HepG2 (cell line): ENCODE measurements at regions not wholly inside any gene's neighbourhood (a gene's known extent, or its start where the extent isn't known, plus 50 kb on each side); places are given as distances from the start of the nearest gene placed in this dataset.

Source experiments
- ATAC-seq: fragments of 200-7000 bp; cut with Tn5 transposase; 3 replicates; pipeline ENCODE4 v1.9.1; 2020; ENCODE audit warnings: mild to moderate bottlenecking, moderate library complexity
- BruUV-seq: library from RNA; stranded (reverse); fragments of 400-500 nt; replicated peaks from 2 replicates; lab custom pipeline; 2021; lab: Mats Ljungman, UMichigan
- CTCF ChIA-PET: fragments of 300-600 bp; formaldehyde crosslinking; extraction: SDS; loops from one replicate; lab custom pipeline; 2021; ENCODE audit warnings: low total read pairs, inconsistent platforms, low intra/inter-chr PET ratio; lab: Yijun Ruan, JAX
- POLR2A ChIA-PET: fragments of 350-600 bp; sonication (Branson Sonifier 250); formaldehyde crosslinking; loops from one replicate; lab custom pipeline; 2020; ENCODE audit warnings: antibody characterized with exemption, inconsistent platforms; lab: Yijun Ruan, JAX
- DNase-seq: peaks from one replicate; pipeline ENCODE4 v3.0.0-alpha.2; 2015; ENCODE audit warnings: low spot score
- FAIRE-seq: peaks from 3 replicates; lab custom pipeline; 2011; peaks lifted over from hg19 to GRCh38; lab: Jason Lieb, UNC
- H2AFZ ChIP-seq: one replicate; pipeline ENCODE4 v1.6.1; 2011; ENCODE audit warnings: low read length, inconsistent platforms
- H3K27ac ChIP-seq: fragments of 300-600 bp; 3 replicates; pipeline ENCODE4 v1.8.0; 2011; ENCODE audit warnings: mixed run types, mild to moderate bottlenecking, mixed read lengths, low read length, inconsistent platforms; ENCODE audit not compliant: insufficient read depth; ENCODE audit errors: extremely low read length
- H3K27me3 ChIP-seq, 2 experiments: fragments of 200-600 bp in 1 of 2; 2 replicates in 1 of 2; 3 replicates in 1 of 2; pipeline versions ENCODE4 v1.6.0 to v1.8.0; 2011; ENCODE audit warnings: low read length in 2 of 2, mild to moderate bottlenecking in 2 of 2, moderate library complexity in 2 of 2, inconsistent platforms in 1 of 2; ENCODE audit not compliant: insufficient read depth in 2 of 2, control insufficient read depth in 1 of 2
- H3K36me3 ChIP-seq, 2 experiments: fragments of 200-600 bp in 1 of 2; replicated peaks in 1 of 2; 2 replicates in 1 of 2; 3 replicates in 1 of 2; pipeline versions ENCODE4 v1.5.1 to v1.8.0; 2011; ENCODE audit warnings: low read length in 2 of 2, inconsistent platforms in 1 of 2; ENCODE audit not compliant: insufficient read depth in 2 of 2, control insufficient read depth in 1 of 2
- H3K4me1 ChIP-seq: 2 replicates; pipeline ENCODE4 v1.5.1; 2012; ENCODE audit warnings: low read length, inconsistent platforms; ENCODE audit not compliant: insufficient read depth
- H3K4me2 ChIP-seq: 2 replicates; pipeline ENCODE4 v1.6.0; 2011; ENCODE audit warnings: low read depth, low read length, inconsistent platforms
- H3K4me3 ChIP-seq, 3 experiments: fragments of 200-600 bp in 1 of 3; sonication (generic), shearing (Covaris generic) in 1 of 3; replicated peaks in 1 of 3; 2 replicates each; pipeline ENCODE4 v1.5.1; 2011 to 2016; ENCODE audit warnings: low read length in 3 of 3, inconsistent platforms in 2 of 3, low read depth in 2 of 3, mild to moderate bottlenecking in 2 of 3, control low read depth in 1 of 3, mixed read lengths in 1 of 3; ENCODE audit not compliant: insufficient read depth in 1 of 3
- H3K79me2 ChIP-seq: one replicate; pipeline ENCODE4 v1.6.1; 2011; ENCODE audit warnings: low read length, inconsistent platforms; ENCODE audit not compliant: insufficient read depth
- H3K9ac ChIP-seq: 2 replicates; pipeline ENCODE4 v1.6.0; 2011; ENCODE audit warnings: mild to moderate bottlenecking, low read depth, low read length, inconsistent platforms; ENCODE audit not compliant: insufficient read depth
- H3K9me3 ChIP-seq: 2 replicates; pipeline ENCODE4 v1.5.1; 2012; ENCODE audit warnings: mild to moderate bottlenecking, low read length
- H4K20me1 ChIP-seq: 2 replicates; pipeline ENCODE4 v1.6.0; 2011; ENCODE audit warnings: inconsistent platforms, mild to moderate bottlenecking, low read length, moderate library complexity; ENCODE audit not compliant: insufficient read depth
- KLF6 ChIP-seq: IDR thresholded peaks from 2 replicates; pipeline ENCODE4 v1.8.0; 2016; ENCODE audit warnings: missing biosample characterization, missing genetic modification reagents
- TSC22D2 ChIP-seq: sonication (generic); formaldehyde crosslinking; IDR thresholded peaks from 2 replicates; pipeline ENCODE4 v1.5.1; 2020; ENCODE audit warnings: missing genetic modification reagents, mild to moderate bottlenecking, borderline replicate concordance
- WGBS: methylation state at CpG from one replicate; pipeline ENCODE4 v1.1.6; 2017; ENCODE audit warnings: low lambda C conversion rate; 5-methylcytosine and 5-hydroxymethylcytosine counted together
- in situ Hi-C: cut with HindIII; loops from 2 replicates; pipeline ENCODE4 v1.10.0; 2017; ENCODE audit warnings: low pct_unique_long_range_greater_than_20kb; ENCODE audit not compliant: extremely low pct_ligation_motif_present
- intact Hi-C: fragments of 100-400 bp; cut with micrococcal nuclease; formaldehyde crosslinking; loops from one replicate; pipeline ENCODE4 v1.10.0; 2022; ENCODE audit not compliant: unreplicated experiment
- TF ChIP-seq, protein P1 (sequence below): sonication (generic); formaldehyde crosslinking; IDR thresholded peaks from 2 replicates; pipeline ENCODE4 v1.5.1; 2020; ENCODE audit warnings: missing genetic modification reagents, mild to moderate bottlenecking, borderline replicate concordance
- TF ChIP-seq, protein P2 (sequence below): IDR thresholded peaks from 2 replicates; pipeline ENCODE4 v1.6.1; 2016; ENCODE audit warnings: missing compliant biosample characterization, missing genetic modification reagents, borderline replicate concordance

DNA sequence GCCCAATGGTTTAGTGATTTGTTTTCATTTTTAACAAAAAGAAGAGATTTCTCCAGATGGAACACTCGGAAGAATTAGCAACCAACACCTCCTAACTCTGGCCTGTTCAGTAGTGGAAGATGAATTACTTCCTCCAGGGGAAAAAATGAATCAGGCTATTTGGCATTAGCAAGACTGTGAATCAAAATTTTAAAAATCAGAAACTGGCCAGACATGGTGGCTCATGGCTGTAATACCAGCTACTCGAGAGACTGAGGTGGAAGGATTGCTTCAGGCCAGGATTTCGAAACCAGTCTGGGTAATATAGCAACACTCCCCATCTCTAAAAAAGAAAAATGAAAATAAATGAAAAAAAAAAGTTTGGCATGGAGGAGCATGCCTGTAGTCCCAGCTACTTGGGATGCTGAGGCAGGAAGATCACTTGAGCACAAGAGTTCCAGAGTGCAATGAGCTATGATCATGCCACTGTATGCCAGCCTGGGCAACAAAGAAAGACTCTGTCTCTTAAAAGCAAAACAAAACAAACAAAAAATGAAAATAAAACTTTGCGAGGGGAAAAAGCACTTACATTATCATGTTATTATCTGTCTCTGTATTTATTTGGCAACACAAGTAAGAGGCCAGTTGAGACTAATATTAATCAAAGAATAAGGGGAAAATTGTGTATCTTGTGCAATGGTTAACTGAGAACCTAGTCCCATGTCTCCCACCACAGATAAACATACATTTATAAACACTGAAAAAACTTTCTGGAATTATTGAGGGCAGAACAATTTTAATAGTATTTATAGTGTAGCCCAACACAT, 796.3 kb upstream of the ANO3 start:
- H2AFZ ChIP-seq = no peak overlapping the region
- no TSS peak for BruUV-seq
- in situ Hi-C loops (no loop called here), intact Hi-C loops (no loop called here)
- FAIRE-seq = no peak
- TF ChIP-seq, protein P1, sequence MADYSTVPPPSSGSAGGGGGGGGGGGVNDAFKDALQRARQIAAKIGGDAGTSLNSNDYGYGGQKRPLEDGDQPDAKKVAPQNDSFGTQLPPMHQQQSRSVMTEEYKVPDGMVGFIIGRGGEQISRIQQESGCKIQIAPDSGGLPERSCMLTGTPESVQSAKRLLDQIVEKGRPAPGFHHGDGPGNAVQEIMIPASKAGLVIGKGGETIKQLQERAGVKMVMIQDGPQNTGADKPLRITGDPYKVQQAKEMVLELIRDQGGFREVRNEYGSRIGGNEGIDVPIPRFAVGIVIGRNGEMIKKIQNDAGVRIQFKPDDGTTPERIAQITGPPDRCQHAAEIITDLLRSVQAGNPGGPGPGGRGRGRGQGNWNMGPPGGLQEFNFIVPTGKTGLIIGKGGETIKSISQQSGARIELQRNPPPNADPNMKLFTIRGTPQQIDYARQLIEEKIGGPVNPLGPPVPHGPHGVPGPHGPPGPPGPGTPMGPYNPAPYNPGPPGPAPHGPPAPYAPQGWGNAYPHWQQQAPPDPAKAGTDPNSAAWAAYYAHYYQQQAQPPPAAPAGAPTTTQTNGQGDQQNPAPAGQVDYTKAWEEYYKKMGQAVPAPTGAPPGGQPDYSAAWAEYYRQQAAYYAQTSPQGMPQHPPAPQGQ (CRISPR knock-in tag) = no peak
- TF ChIP-seq, protein P2, sequence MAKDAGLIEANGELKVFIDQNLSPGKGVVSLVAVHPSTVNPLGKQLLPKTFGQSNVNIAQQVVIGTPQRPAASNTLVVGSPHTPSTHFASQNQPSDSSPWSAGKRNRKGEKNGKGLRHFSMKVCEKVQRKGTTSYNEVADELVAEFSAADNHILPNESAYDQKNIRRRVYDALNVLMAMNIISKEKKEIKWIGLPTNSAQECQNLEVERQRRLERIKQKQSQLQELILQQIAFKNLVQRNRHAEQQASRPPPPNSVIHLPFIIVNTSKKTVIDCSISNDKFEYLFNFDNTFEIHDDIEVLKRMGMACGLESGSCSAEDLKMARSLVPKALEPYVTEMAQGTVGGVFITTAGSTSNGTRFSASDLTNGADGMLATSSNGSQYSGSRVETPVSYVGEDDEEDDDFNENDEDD (CRISPR knock-in tag) = no peak
- TF ChIP-seq TSC22D2 (CRISPR knock-in tag) (no peak), KLF6 (CRISPR knock-in tag) (no peak)
- no peaks in the 10 kb centered on the region for H3K9me3 ChIP-seq
- POLR2A ChIA-PET = no interaction called here
- no peak overlapping the region for H3K27ac ChIP-seq
- H3K4me3 ChIP-seq = no peak overlapping the region
- no peak overlapping the region for H3K4me2 ChIP-seq
- no peak for ATAC-seq
- no peaks in the 10 kb centered on the region for H4K20me1 ChIP-seq
- WGBS = under 1% methylated on average over 4 of the region's 4 CpGs
- no peak for DNase-seq
- CTCF ChIA-PET = no interaction called here
- H3K79me2 ChIP-seq = no peaks in the 10 kb centered on the region
- H3K4me1 ChIP-seq = no peaks in the 10 kb centered on the region
- H3K9ac ChIP-seq = no peak overlapping the region
- H3K36me3 ChIP-seq = no peaks in the 10 kb centered on the region
- H3K27me3 ChIP-seq = no peaks in the 10 kb centered on the region
